Hematopoietic multipotent progenitor cell treated with erythropoietin and hydrocortisone succinate and interleukin-3 and kit ligand, for 4 days (in vitro differentiated cells): ENCODE measurements at regions not wholly inside any gene's neighbourhood (a gene's known extent, or its start where the extent isn't known, plus 50 kb on each side); places are given as distances from the start of the nearest gene placed in this dataset.
A peak's percentile ranks its signal among the peaks of the same experiment; 100 is the strongest.

Source experiments
- DNase-seq: peaks from one replicate; pipeline ENCODE4 v3.0.0-alpha.2; 2015

GRCh38 chr10:31081937-31082840 lies 50.5 kb upstream of the ZNF438 start:
- no peak for DNase-seq

GRCh38 chr10:31083765-31084184 lies 52.1 kb upstream of the ZNF438 start:
- DNase-seq, result peak; percentile 87

GRCh38 chr10:31087011-31087410 lies 55.3 kb upstream of the ZNF438 start:
- DNase-seq, result peak; percentile 61

GRCh38 chr10:31087851-31088250 lies 56.2 kb upstream of the ZNF438 start:
- DNase-seq, result no peak

GRCh38 chr10:31090894-31091607 lies 59.4 kb upstream of the ZNF438 start:
- DNase-seq, result peak; percentile 93

GRCh38 chr10:31095677-31096560 lies 64.3 kb upstream of the ZNF438 start:
- no peak for DNase-seq

- DNase-seq, result no peak
These were observed 66.4 kb upstream of the ZNF438 start for GRCh38 chr10:31098046-31098445.

- no peak for DNase-seq
These were observed 67.4 kb upstream of the ZNF438 start for GRCh38 chr10:31099094-31099493.

GRCh38 chr10:31099664-31100063 lies 68.0 kb upstream of the ZNF438 start:
- no peak for DNase-seq

- no peak for DNase-seq
These were observed 68.5 kb upstream of the ZNF438 start for GRCh38 chr10:31100115-31100601.

- DNase-seq, result no peak
These were observed 69.0 kb upstream of the ZNF438 start for GRCh38 chr10:31100662-31101061.

- DNase-seq, result no peak
These were observed 69.5 kb upstream of the ZNF438 start for GRCh38 chr10:31101123-31101522.

GRCh38 chr10:31102421-31102820 lies 70.8 kb upstream of the ZNF438 start:
- no peak for DNase-seq

GRCh38 chr10:31103112-31103511 lies 71.4 kb upstream of the ZNF438 start:
- no peak for DNase-seq

- DNase-seq, result no peak
These were observed 81.3 kb upstream of the ZNF438 start for GRCh38 chr10:31112961-31113360.

GRCh38 chr10:31116226-31116625 lies 84.6 kb upstream of the ZNF438 start:
- no peak for DNase-seq

GRCh38 chr10:31118556-31118955 lies 86.9 kb upstream of the ZNF438 start:
- DNase-seq, result no peak

GRCh38 chr10:31120392-31120791 lies 88.7 kb upstream of the ZNF438 start:
- DNase-seq, result no peak

GRCh38 chr10:31120961-31121685 lies 89.5 kb upstream of the ZNF438 start:
- no peak for DNase-seq

- no peak for DNase-seq
These were observed 90.3 kb upstream of the ZNF438 start for GRCh38 chr10:31121757-31122577.

- DNase-seq, result no peak
These were observed 92.3 kb upstream of the ZNF438 start for GRCh38 chr10:31123946-31124345.
